OCI-LY1 (cell line): ENCODE measurements at regions not wholly inside any gene's neighbourhood (a gene's known extent, or its start where the extent isn't known, plus 50 kb on each side); places are given as distances from the start of the nearest gene placed in this dataset.

Experiments used
- EZH2 ChIP-seq: fragments of 200-600 bp; sonication (generic), shearing (Covaris generic); IDR thresholded peaks from 2 replicates; pipeline ENCODE4 v1.8.0; 2017; ENCODE audit warnings: borderline replicate concordance, mixed run types, mild to moderate bottlenecking, antibody characterized with exemption, low read length, moderate library complexity, mixed read lengths
- TF ChIP-seq, protein P1 (sequence below): fragments of 200-600 bp; sonication (generic), shearing (Covaris generic); IDR thresholded peaks from 2 replicates; pipeline ENCODE4 v1.5.1; 2017; ENCODE audit warnings: mild to moderate bottlenecking, antibody characterized with exemption, low read length, moderate library complexity, mixed read lengths

DNA sequence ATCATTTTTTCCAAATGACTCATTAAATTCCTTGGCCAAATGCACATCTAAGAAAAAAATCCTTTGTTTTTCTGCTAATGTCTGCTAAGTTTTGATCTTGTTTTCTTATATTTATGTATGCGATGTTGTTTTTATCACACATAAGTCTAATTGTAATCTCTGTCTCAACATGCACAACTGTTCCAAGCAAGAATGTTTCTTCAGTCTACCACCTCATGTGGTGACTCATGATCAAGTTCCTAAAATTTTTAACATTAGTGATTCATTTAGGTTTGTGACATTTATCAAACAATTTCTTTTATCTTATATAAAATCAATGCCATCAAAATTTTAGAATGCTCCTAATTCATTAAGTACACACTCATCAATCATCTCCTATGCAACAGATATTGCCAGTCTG lies 763.9 kb upstream of the FAM174A start:
- no peak for TF ChIP-seq EZH2
- TF ChIP-seq, protein P1, sequence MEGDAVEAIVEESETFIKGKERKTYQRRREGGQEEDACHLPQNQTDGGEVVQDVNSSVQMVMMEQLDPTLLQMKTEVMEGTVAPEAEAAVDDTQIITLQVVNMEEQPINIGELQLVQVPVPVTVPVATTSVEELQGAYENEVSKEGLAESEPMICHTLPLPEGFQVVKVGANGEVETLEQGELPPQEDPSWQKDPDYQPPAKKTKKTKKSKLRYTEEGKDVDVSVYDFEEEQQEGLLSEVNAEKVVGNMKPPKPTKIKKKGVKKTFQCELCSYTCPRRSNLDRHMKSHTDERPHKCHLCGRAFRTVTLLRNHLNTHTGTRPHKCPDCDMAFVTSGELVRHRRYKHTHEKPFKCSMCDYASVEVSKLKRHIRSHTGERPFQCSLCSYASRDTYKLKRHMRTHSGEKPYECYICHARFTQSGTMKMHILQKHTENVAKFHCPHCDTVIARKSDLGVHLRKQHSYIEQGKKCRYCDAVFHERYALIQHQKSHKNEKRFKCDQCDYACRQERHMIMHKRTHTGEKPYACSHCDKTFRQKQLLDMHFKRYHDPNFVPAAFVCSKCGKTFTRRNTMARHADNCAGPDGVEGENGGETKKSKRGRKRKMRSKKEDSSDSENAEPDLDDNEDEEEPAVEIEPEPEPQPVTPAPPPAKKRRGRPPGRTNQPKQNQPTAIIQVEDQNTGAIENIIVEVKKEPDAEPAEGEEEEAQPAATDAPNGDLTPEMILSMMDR: no peak
